ENCODE measurements at regions not wholly inside any gene's neighbourhood (a gene's known extent, or its start where the extent isn't known, plus 50 kb on each side); places are given as distances from the start of the nearest gene placed in this dataset.

DNA sequence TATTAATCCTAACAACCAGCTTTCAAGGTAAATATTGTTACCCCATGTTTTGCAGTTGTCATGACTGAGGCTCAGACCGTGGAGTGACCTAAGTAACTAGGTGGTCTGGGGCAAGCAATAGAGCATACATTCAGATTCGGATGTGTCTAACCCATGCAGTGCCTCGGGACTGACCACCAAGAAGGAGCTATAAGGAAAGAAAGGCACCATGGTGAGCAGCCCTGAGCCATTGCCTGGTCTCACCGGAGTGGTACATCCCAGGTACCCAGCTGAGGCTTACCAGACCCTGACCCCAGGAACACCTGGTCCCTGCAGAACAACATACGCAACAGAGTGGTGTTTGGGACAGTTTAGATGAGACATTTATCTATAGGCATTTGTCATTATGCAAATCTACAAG is 175.5 kb upstream of the ZMIZ1 start:
- Histone ChIP-seq H2AFZ (ENCODE audit: low read length) (no peak overlapping the region), H3K79me2 (ENCODE audit: insufficient read depth, low read length) (no peaks in the 10 kb centered on the region), H3K9ac (ENCODE audit: low read length) (no peak overlapping the region), H3F3A (ENCODE audit: insufficient read depth, low read length) (no peaks in the 10 kb centered on the region), H3K9me3 (ENCODE audit: low read length) (no peaks in the 10 kb centered on the region), H3K4me1 (ENCODE audit: insufficient read depth, low read length, severe bottlenecking) (no peaks in the 10 kb centered on the region), H3K27me3 (ENCODE audit: insufficient read depth, low read length) (no peaks in the 10 kb centered on the region), H3K4me3 (ENCODE audit: low read depth, low read length, poor library complexity, severe bottlenecking) (no peak overlapping the region), H3K4me2 (ENCODE audit: low read length) (no peak overlapping the region), H3K9me2 (ENCODE audit: low read depth, low read length) (no peaks in the 10 kb centered on the region), H4K20me1 (ENCODE audit: insufficient read depth, low read length) (no peaks in the 10 kb centered on the region), H3K27ac (ENCODE audit: low read depth, low read length, poor library complexity, severe bottlenecking) (no peak overlapping the region), H3K36me3 (ENCODE audit: insufficient read depth, low read length) (no peaks in the 10 kb centered on the region)
- TF ChIP-seq, protein P1, sequence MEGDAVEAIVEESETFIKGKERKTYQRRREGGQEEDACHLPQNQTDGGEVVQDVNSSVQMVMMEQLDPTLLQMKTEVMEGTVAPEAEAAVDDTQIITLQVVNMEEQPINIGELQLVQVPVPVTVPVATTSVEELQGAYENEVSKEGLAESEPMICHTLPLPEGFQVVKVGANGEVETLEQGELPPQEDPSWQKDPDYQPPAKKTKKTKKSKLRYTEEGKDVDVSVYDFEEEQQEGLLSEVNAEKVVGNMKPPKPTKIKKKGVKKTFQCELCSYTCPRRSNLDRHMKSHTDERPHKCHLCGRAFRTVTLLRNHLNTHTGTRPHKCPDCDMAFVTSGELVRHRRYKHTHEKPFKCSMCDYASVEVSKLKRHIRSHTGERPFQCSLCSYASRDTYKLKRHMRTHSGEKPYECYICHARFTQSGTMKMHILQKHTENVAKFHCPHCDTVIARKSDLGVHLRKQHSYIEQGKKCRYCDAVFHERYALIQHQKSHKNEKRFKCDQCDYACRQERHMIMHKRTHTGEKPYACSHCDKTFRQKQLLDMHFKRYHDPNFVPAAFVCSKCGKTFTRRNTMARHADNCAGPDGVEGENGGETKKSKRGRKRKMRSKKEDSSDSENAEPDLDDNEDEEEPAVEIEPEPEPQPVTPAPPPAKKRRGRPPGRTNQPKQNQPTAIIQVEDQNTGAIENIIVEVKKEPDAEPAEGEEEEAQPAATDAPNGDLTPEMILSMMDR (IDR thresholded peaks at IDR 0.05; ENCODE audit: low read length): no peak
- no peak for TF ChIP-seq EZH2 (IDR thresholded peaks at IDR 0.05; ENCODE audit: borderline replicate concordance, low read length)

- Histone ChIP-seq H2AFZ (ENCODE audit: low read length) (no peak overlapping the region), H4K20me1 (ENCODE audit: insufficient read depth, low read length) (no peaks in the 10 kb centered on the region), H3K4me1 (ENCODE audit: insufficient read depth, low read length, severe bottlenecking) (no peaks in the 10 kb centered on the region), H3F3A (ENCODE audit: insufficient read depth, low read length) (no peaks in the 10 kb centered on the region), H3K36me3 (ENCODE audit: insufficient read depth, low read length) (no peaks in the 10 kb centered on the region), H3K27me3 (ENCODE audit: insufficient read depth, low read length) (no peaks in the 10 kb centered on the region), H3K4me3 (ENCODE audit: low read depth, low read length, poor library complexity, severe bottlenecking) (no peak overlapping the region), H3K4me2 (ENCODE audit: low read length) (no peak overlapping the region), H3K79me2 (ENCODE audit: insufficient read depth, low read length) (no peaks in the 10 kb centered on the region), H3K27ac (ENCODE audit: low read depth, low read length, poor library complexity, severe bottlenecking) (no peak overlapping the region), H3K9me2 (ENCODE audit: low read depth, low read length) (no peaks in the 10 kb centered on the region), H3K9me3 (ENCODE audit: low read length) (no peaks in the 10 kb centered on the region), H3K9ac (ENCODE audit: low read length) (no peak overlapping the region)
- TF ChIP-seq, protein P1 (IDR thresholded peaks at IDR 0.05; ENCODE audit: low read length): no peak
- no peak for TF ChIP-seq EZH2 (IDR thresholded peaks at IDR 0.05; ENCODE audit: borderline replicate concordance, low read length)
These were observed 174.5 kb upstream of the ZMIZ1 start for GRCh38 chr10:78894089-78894840.

GRCh38 chr10:78894841-78895195 is 173.9 kb upstream of the ZMIZ1 start:
- Histone ChIP-seq H3K4me3 (ENCODE audit: low read depth, low read length, poor library complexity, severe bottlenecking) (no peak overlapping the region), H2AFZ (ENCODE audit: low read length) (no peak overlapping the region), H3K36me3 (ENCODE audit: insufficient read depth, low read length) (no peaks in the 10 kb centered on the region), H3K9me3 (ENCODE audit: low read length) (no peaks in the 10 kb centered on the region), H3F3A (ENCODE audit: insufficient read depth, low read length) (no peaks in the 10 kb centered on the region), H3K9ac (ENCODE audit: low read length) (no peak overlapping the region), H4K20me1 (ENCODE audit: insufficient read depth, low read length) (no peaks in the 10 kb centered on the region), H3K79me2 (ENCODE audit: insufficient read depth, low read length) (no peaks in the 10 kb centered on the region), H3K4me1 (ENCODE audit: insufficient read depth, low read length, severe bottlenecking) (no peaks in the 10 kb centered on the region), H3K27ac (ENCODE audit: low read depth, low read length, poor library complexity, severe bottlenecking) (no peak overlapping the region), H3K4me2 (ENCODE audit: low read length) (no peak overlapping the region), H3K9me2 (ENCODE audit: low read depth, low read length) (no peaks in the 10 kb centered on the region), H3K27me3 (ENCODE audit: insufficient read depth, low read length) (no peaks in the 10 kb centered on the region)
- TF ChIP-seq, protein P1 (IDR thresholded peaks at IDR 0.05; ENCODE audit: low read length): no peak
- no peak for TF ChIP-seq EZH2 (IDR thresholded peaks at IDR 0.05; ENCODE audit: borderline replicate concordance, low read length)
